ENCODE measurements at regions not wholly inside any gene's neighbourhood (a gene's known extent, or its start where the extent isn't known, plus 50 kb on each side); places are given as distances from the start of the nearest gene placed in this dataset.
"Not testable (repeated sequence)": the region's sequence is repeated elsewhere in the genome, so short reads cannot be mapped to it uniquely, and the experiment has no call there.

DNA sequence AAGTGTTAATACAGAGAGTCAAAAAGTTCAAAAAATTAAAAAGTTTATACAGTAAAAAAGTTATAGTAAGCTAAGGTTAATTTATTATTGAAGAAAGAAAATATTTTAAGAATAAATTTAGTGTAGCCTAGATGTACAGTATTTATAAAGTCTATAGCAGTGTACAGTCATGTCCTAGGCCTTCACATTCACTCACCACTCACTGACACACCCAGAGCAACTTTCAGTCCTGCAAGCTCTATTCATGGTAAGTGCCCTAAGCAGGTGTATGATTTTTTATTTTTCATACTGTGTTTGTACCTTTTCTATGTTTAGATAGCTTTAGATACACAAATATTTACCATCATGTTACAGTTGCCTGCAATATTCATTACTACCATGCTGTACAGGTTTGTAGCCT lies 108.9 kb downstream of the FHIP1A start:
- intact Hi-C loops (cut with DNase I; ENCODE audit: low total_unique reads) = no loop called here

DNA sequence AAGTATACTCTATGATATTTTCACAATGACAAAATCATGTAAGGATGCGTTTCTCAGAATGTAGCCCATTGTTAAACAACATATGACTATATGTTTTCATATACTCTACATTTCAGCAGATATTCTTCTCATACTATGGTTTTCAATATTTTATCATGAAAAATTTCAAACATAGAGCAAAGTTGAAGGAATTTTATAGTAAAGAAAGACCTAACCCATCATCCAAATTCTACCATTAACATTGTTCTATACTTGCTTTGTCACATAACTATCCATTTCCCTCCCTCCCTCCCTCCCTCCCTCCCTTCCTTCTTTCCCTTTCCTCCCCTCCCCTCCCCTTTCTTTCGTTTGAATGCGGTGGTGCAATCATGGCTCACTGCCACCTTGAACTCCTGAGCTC lies 109.4 kb downstream of the FHIP1A start:
- DNase-seq (ENCODE audit: low spot score in 2 of 2) = no peak
- TF ChIP-seq CTCF (IDR thresholded peaks at IDR 0.05) = no peak
- no peak overlapping the region for H3K4me3 ChIP-seq (ENCODE audit: low read depth, poor library complexity, severe bottlenecking)
- WGBS, 2 donors = 59 to 60% methylated on average over 3 of the region's 3 CpGs
- intact Hi-C loops (cut with DNase I; ENCODE audit: low total_unique reads) = no loop called here

More for the DNA sequence above, 108.9 kb downstream of the FHIP1A start:
- TF ChIP-seq POLR2A (IDR thresholded peaks at IDR 0.05) (no peak), CTCF (IDR thresholded peaks at IDR 0.05) (no peak)
- no peak overlapping the region for H3K4me3 ChIP-seq (ENCODE audit: low read depth, poor library complexity, severe bottlenecking)
- DNase-seq (ENCODE audit: low spot score in 2 of 2) = no peak

GRCh38 chr4:151519728-151520415 lies 110.9 kb downstream of the FHIP1A start:
- no peak overlapping the region for H3K4me3 ChIP-seq (ENCODE audit: low read depth, poor library complexity, severe bottlenecking)
- no peak for DNase-seq (ENCODE audit: low spot score in 2 of 2)
- TF ChIP-seq CTCF (IDR thresholded peaks at IDR 0.05) = no peak
- intact Hi-C loops (cut with DNase I; ENCODE audit: low total_unique reads) = no loop called here
- 76 to 89% methylated on average over 2 of the region's 2 CpGs for WGBS, 2 donors

DNA sequence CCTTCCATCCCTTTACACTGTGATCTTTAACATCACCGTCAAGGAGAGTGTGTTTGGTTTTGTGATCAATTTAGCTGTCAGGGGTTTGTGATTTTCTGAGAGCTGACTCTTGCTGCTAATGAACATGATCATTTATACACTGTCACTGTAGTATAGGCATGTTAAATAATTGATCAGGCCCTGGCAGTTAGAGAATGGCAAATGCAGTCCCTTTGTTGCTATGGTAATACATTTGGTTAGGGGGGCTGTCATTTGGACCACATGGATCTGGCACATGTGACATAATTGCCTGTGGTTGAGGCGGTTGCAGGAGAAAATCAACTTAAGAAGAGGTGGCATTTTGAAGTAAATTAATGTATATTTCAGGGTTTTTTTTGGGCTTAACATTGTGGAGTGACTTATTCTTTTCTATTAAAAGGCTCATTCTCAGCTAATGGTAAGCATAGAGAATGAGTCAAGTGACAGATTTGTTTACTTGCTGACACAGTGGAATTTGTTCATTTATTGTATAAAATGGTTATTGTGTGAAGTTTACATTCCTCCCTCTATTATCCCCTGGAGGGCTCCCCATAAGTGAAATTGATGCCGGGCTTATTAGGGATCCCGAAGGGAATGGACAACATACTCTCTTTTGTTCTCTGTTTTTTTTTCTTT lies 114.0 kb downstream of the FHIP1A start:
- no peak for DNase-seq (ENCODE audit: low spot score in 2 of 2)
- TF ChIP-seq CTCF (IDR thresholded peaks at IDR 0.05) = no peak
- TF ChIP-seq POLR2A (IDR thresholded peaks at IDR 0.05) = no peak
- 72 to 75% methylated on average over 4 of the region's 4 CpGs for WGBS, 2 donors
- intact Hi-C loops (cut with DNase I; ENCODE audit: low total_unique reads) = no loop called here
- H3K4me3 ChIP-seq (ENCODE audit: low read depth, poor library complexity, severe bottlenecking) = no peak overlapping the region

DNA sequence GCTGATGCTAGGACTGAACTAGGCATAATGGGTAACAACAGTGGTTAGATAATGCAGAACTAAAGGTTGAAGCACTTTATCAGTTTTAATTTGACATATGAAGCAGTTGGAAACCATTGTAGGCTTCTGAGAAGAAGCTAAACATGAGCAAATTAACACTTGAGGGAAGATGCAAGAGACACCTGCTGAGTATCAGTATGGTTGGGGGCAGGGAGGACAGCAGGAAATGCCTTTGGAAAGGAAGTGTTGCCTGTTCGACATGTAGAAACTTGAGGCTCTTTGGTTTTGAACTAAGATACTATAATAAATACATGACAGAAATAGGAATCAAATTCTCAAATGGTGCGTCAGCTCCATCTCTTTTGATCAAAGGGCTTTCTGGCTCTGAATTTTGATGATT lies 115.6 kb downstream of the FHIP1A start:
- WGBS, 2 donors = 35 to 38% methylated on average over 2 of the region's 2 CpGs
- intact Hi-C loops (cut with DNase I; ENCODE audit: low total_unique reads) = no loop called here
- TF ChIP-seq CTCF (IDR thresholded peaks at IDR 0.05) (no peak), POLR2A (IDR thresholded peaks at IDR 0.05) (no peak)
- no peak overlapping the region for H3K4me3 ChIP-seq (ENCODE audit: low read depth, poor library complexity, severe bottlenecking)
- no peak for DNase-seq (ENCODE audit: low spot score in 2 of 2)

- H3K4me3 ChIP-seq (ENCODE audit: low read depth, poor library complexity, severe bottlenecking); intact Hi-C loops (cut with DNase I; ENCODE audit: low total_unique reads); DNase-seq (ENCODE audit: low spot score in 2 of 2): not testable (repeated sequence)
- 80% methylated on average over 1 to 12 of the region's 36 CpGs for WGBS, 2 donors
These were observed 117.5 kb downstream of the FHIP1A start for GRCh38 chr4:151526489-151526888.

Data from lower leg skin (tissue), 4 donors.